Immature natural killer cell (primary cell): ENCODE measurements at regions not wholly inside any gene's neighbourhood (a gene's known extent, or its start where the extent isn't known, plus 50 kb on each side); places are given as distances from the start of the nearest gene placed in this dataset.

Experiments
- DNase-seq, 3 donors: peaks; one replicate each; pipeline ENCODE4 v3.0.0; 2022; ENCODE audit warnings: mixed read lengths in 1 of 3
- H3K27ac Mint-ChIP-seq, 6 donors: one replicate each; pipeline ENCODE4 v1.8.0; 2020; ENCODE audit warnings: mixed read lengths in 6 of 6, mild to moderate bottlenecking in 5 of 6, inconsistent platforms in 4 of 6, moderate library complexity in 3 of 6
- H3K27me3 Mint-ChIP-seq, 3 donors: one replicate each; pipeline ENCODE4 v1.8.0; 2020 to 2021; ENCODE audit warnings: low read depth in 3 of 3, mild to moderate bottlenecking in 3 of 3, mixed read lengths in 3 of 3, moderate library complexity in 3 of 3, inconsistent platforms in 1 of 3
- H3K36me3 Mint-ChIP-seq, 3 donors: one replicate each; pipeline ENCODE4 v1.8.0; 2020; ENCODE audit warnings: mixed read lengths in 3 of 3, inconsistent platforms in 2 of 3, mild to moderate bottlenecking in 2 of 3
- H3K4me1 Mint-ChIP-seq, 2 donors: one replicate each; pipeline ENCODE4 v1.8.0; 2020; ENCODE audit warnings: inconsistent platforms in 2 of 2, mild to moderate bottlenecking in 2 of 2, mixed read lengths in 2 of 2, moderate library complexity in 1 of 2
- H3K4me3 Mint-ChIP-seq, 5 donors: one replicate each; pipeline ENCODE4 v1.8.0; 2020; ENCODE audit warnings: mild to moderate bottlenecking in 5 of 5, mixed read lengths in 5 of 5, inconsistent platforms in 3 of 5, moderate library complexity in 3 of 5
- H3K9me3 Mint-ChIP-seq, 6 donors: one replicate each; pipeline ENCODE4 v1.8.0; 2020; ENCODE audit warnings: mild to moderate bottlenecking in 6 of 6, mixed read lengths in 6 of 6, inconsistent platforms in 4 of 6, moderate library complexity in 3 of 6

GRCh38 chr12:67792185-67792584 lies 143.6 kb downstream of the DYRK2 start:
- peaks cover 0 to 7% (median 0%) of the 10 kb centered on the region in 6 donors for H3K9me3 Mint-ChIP-seq
- DNase-seq: no peak
- no peaks in the 10 kb centered on the region for H3K4me1 Mint-ChIP-seq
- H3K27ac Mint-ChIP-seq: no peak overlapping the region
- peaks cover 0 to 7% (median 4%) of the 10 kb centered on the region in 3 donors for H3K36me3 Mint-ChIP-seq
- H3K4me3 Mint-ChIP-seq: no peak overlapping the region
- H3K27me3 Mint-ChIP-seq: peaks cover 2 to 13% (median 5%) of the 10 kb centered on the region in 3 donors

- H3K27me3 Mint-ChIP-seq: peaks cover 0 to 13% (median 5%) of the 10 kb centered on the region in 3 donors
Observed at GRCh38 chr12:67794161-67794560, 145.6 kb downstream of the DYRK2 start.

GRCh38 chr12:67795236-67795635 lies 146.7 kb downstream of the DYRK2 start:
- Mint-ChIP-seq H3K36me3 (peaks cover 0 to 7% (median 4%) of the 10 kb centered on the region in 3 donors), H3K27ac (no peak overlapping the region), H3K4me1 (no peaks in the 10 kb centered on the region), H3K4me3 (no peak overlapping the region), H3K9me3 (peaks cover 0 to 7% (median 0%) of the 10 kb centered on the region in 6 donors), H3K27me3 (peaks cover 0 to 13% (median 5%) of the 10 kb centered on the region in 3 donors)
- no peak for DNase-seq

More at GRCh38 chr12:67794161-67794560, 145.6 kb downstream of the DYRK2 start:
- H3K36me3 Mint-ChIP-seq: peaks cover 0 to 7% (median 4%) of the 10 kb centered on the region in 3 donors
- H3K4me3 Mint-ChIP-seq: no peak overlapping the region
- no peak overlapping the region for H3K27ac Mint-ChIP-seq
- no peaks in the 10 kb centered on the region for H3K4me1 Mint-ChIP-seq
- H3K9me3 Mint-ChIP-seq: peaks cover 0 to 7% (median 0%) of the 10 kb centered on the region in 6 donors
- no peak for DNase-seq

- H3K27ac Mint-ChIP-seq: no peak overlapping the region
- no peak for DNase-seq
- H3K9me3 Mint-ChIP-seq: no peaks in the 10 kb centered on the region
- no peak overlapping the region for H3K4me3 Mint-ChIP-seq
- no peaks in the 10 kb centered on the region for H3K4me1 Mint-ChIP-seq
- peaks cover 0 to 4% (median 0%) of the 10 kb centered on the region in 3 donors for H3K36me3 Mint-ChIP-seq
- peaks cover 0 to 4% (median 3%) of the 10 kb centered on the region in 3 donors for H3K27me3 Mint-ChIP-seq
Observed at GRCh38 chr12:67797185-67797741, 148.7 kb downstream of the DYRK2 start.

- no peak for DNase-seq
- peaks cover 3 to 4% (median 3%) of the 10 kb centered on the region in 3 donors for H3K27me3 Mint-ChIP-seq
- H3K27ac Mint-ChIP-seq: no peak overlapping the region
- no peak overlapping the region for H3K4me3 Mint-ChIP-seq
- H3K36me3 Mint-ChIP-seq: peaks cover 0 to 4% (median 0%) of the 10 kb centered on the region in 3 donors
- no peaks in the 10 kb centered on the region for H3K9me3 Mint-ChIP-seq
- no peaks in the 10 kb centered on the region for H3K4me1 Mint-ChIP-seq
Observed at GRCh38 chr12:67797753-67798152, 149.2 kb downstream of the DYRK2 start.

- Mint-ChIP-seq H3K36me3 (peaks cover 0 to 4% (median 0%) of the 10 kb centered on the region in 3 donors), H3K9me3 (no peaks in the 10 kb centered on the region), H3K4me1 (no peaks in the 10 kb centered on the region), H3K27me3 (peaks cover 3 to 4% (median 3%) of the 10 kb centered on the region in 3 donors), H3K27ac (no peak overlapping the region), H3K4me3 (no peak overlapping the region)
- no peak for DNase-seq
Observed at GRCh38 chr12:67798768-67799167, 150.2 kb downstream of the DYRK2 start.

GRCh38 chr12:67802731-67803130 lies 154.2 kb downstream of the DYRK2 start:
- Mint-ChIP-seq H3K27ac (no peak overlapping the region), H3K4me3 (no peak overlapping the region), H3K27me3 (peaks cover 0 to 3% (median 0%) of the 10 kb centered on the region in 3 donors), H3K36me3 (no peaks in the 10 kb centered on the region), H3K9me3 (no peaks in the 10 kb centered on the region), H3K4me1 (no peaks in the 10 kb centered on the region)
- DNase-seq: no peak

- no peaks in the 10 kb centered on the region for H3K4me1 Mint-ChIP-seq
- DNase-seq: no peak
- peaks cover 0 to 3% (median 0%) of the 10 kb centered on the region in 3 donors for H3K27me3 Mint-ChIP-seq
- no peaks in the 10 kb centered on the region for H3K9me3 Mint-ChIP-seq
- no peaks in the 10 kb centered on the region for H3K36me3 Mint-ChIP-seq
- no peak overlapping the region for H3K4me3 Mint-ChIP-seq
- no peak overlapping the region for H3K27ac Mint-ChIP-seq
Observed at GRCh38 chr12:67803278-67803993, 154.9 kb downstream of the DYRK2 start.

GRCh38 chr12:67804168-67804567 lies 155.6 kb downstream of the DYRK2 start:
- Mint-ChIP-seq H3K27me3 (peaks cover 0 to 3% (median 0%) of the 10 kb centered on the region in 3 donors), H3K4me1 (no peaks in the 10 kb centered on the region), H3K9me3 (no peaks in the 10 kb centered on the region), H3K27ac (no peak overlapping the region), H3K36me3 (no peaks in the 10 kb centered on the region), H3K4me3 (no peak overlapping the region)
- DNase-seq: no peak

GRCh38 chr12:67807814-67808213 lies 159.3 kb downstream of the DYRK2 start:
- H3K27me3 Mint-ChIP-seq: no peaks in the 10 kb centered on the region

GRCh38 chr12:67810166-67810565 lies 161.6 kb downstream of the DYRK2 start:
- H3K27ac Mint-ChIP-seq: no peak overlapping the region
- H3K27me3 Mint-ChIP-seq: peaks cover 0 to 2% (median 0%) of the 10 kb centered on the region in 3 donors
- no peaks in the 10 kb centered on the region for H3K4me1 Mint-ChIP-seq
- no peak for DNase-seq
- H3K36me3 Mint-ChIP-seq: no peaks in the 10 kb centered on the region
- no peak overlapping the region for H3K4me3 Mint-ChIP-seq
- peaks cover 0 to 3% (median 0%) of the 10 kb centered on the region in 6 donors for H3K9me3 Mint-ChIP-seq

More at GRCh38 chr12:67807814-67808213, 159.3 kb downstream of the DYRK2 start:
- Mint-ChIP-seq H3K4me1 (no peaks in the 10 kb centered on the region), H3K36me3 (no peaks in the 10 kb centered on the region), H3K4me3 (no peak overlapping the region), H3K9me3 (no peaks in the 10 kb centered on the region), H3K27ac (no peak overlapping the region)
- no peak for DNase-seq

- Mint-ChIP-seq H3K4me3 (no peak overlapping the region), H3K27ac (no peak overlapping the region)
Observed at GRCh38 chr12:67811437-67812361, 163.2 kb downstream of the DYRK2 start.

GRCh38 chr12:67813456-67813904 lies 164.9 kb downstream of the DYRK2 start:
- Mint-ChIP-seq H3K9me3 (peaks cover 6 to 29% (median 14%) of the 10 kb centered on the region in 6 donors), H3K27me3 (peaks cover 0 to 6% (median 0%) of the 10 kb centered on the region in 3 donors), H3K4me3 (no peak overlapping the region), H3K4me1 (no peaks in the 10 kb centered on the region), H3K36me3 (peaks cover 6 to 13% (median 11%) of the 10 kb centered on the region in 3 donors), H3K27ac (no peak overlapping the region)
- no peak for DNase-seq

More at GRCh38 chr12:67811437-67812361, 163.2 kb downstream of the DYRK2 start:
- Mint-ChIP-seq H3K36me3 (peaks cover 6 to 8% (median 8%) of the 10 kb centered on the region in 3 donors), H3K27me3 (peaks cover 0 to 4% (median 0%) of the 10 kb centered on the region in 3 donors), H3K4me1 (no peaks in the 10 kb centered on the region), H3K9me3 (peaks cover 2 to 18% (median 6%) of the 10 kb centered on the region in 6 donors)
- no peak for DNase-seq
